ENCODE measurements at regions not wholly inside any gene's neighbourhood (a gene's known extent, or its start where the extent isn't known, plus 50 kb on each side); places are given as distances from the start of the nearest gene placed in this dataset.

DNA sequence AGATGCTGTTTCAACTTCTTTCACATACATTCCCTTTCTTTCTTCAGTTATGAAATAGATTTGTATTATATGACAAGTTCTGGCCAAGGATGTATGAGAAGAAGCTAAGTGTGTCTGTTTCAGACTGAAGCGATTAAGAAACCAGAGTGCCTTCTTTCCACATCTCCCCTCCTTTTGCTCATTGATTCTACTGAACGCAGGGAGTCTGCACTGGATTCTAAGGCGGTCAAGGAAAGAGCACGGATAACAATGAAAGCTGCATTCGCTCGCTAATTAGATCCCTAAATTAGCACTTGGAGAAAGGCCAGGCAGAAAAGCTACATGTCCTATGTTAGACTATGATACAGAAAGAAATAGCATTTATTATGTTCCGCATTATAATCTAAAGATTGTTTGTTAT lies 267.7 kb downstream of the HAO1 start:
- Histone ChIP-seq H3K27me3 (ENCODE audit: control insufficient read depth, insufficient read depth, low read length) (no peaks in the 10 kb centered on the region), H3K4me3 (ENCODE audit: low read length) (no peak overlapping the region), H3K9me3 (ENCODE audit: control insufficient read depth, insufficient read depth, low read length) (no peaks in the 10 kb centered on the region), H3K27ac (ENCODE audit: low read length) (no peak overlapping the region), H3K36me3 (ENCODE audit: control insufficient read depth, insufficient read depth, low read length) (no peaks in the 10 kb centered on the region), H3K4me1 (ENCODE audit: control insufficient read depth, insufficient read depth, low read length) (no peaks in the 10 kb centered on the region)
- Mint-ChIP-seq H3K27me3 (ENCODE audit: low read depth in 2 of 2) (no peaks in the 10 kb centered on the region), H3K9me3 (peaks cover 5 to 7% of the 10 kb centered on the region in 2 donors), H3K36me3 (no peaks in the 10 kb centered on the region), H3K4me3 (no peak overlapping the region), H3K4me1 (no peaks in the 10 kb centered on the region), H3K27ac (no peak overlapping the region)
- no peak for DNase-seq
- intact Hi-C loops (cut with micrococcal nuclease) = no loop called here
- ATAC-seq = no peak
- 76% methylated on average over 6 of the region's 7 CpGs for WGBS (ENCODE audit: insufficient coverage)
- TF ChIP-seq, protein P1, sequence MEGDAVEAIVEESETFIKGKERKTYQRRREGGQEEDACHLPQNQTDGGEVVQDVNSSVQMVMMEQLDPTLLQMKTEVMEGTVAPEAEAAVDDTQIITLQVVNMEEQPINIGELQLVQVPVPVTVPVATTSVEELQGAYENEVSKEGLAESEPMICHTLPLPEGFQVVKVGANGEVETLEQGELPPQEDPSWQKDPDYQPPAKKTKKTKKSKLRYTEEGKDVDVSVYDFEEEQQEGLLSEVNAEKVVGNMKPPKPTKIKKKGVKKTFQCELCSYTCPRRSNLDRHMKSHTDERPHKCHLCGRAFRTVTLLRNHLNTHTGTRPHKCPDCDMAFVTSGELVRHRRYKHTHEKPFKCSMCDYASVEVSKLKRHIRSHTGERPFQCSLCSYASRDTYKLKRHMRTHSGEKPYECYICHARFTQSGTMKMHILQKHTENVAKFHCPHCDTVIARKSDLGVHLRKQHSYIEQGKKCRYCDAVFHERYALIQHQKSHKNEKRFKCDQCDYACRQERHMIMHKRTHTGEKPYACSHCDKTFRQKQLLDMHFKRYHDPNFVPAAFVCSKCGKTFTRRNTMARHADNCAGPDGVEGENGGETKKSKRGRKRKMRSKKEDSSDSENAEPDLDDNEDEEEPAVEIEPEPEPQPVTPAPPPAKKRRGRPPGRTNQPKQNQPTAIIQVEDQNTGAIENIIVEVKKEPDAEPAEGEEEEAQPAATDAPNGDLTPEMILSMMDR (IDR thresholded peaks at IDR 0.05) = no peak

DNA sequence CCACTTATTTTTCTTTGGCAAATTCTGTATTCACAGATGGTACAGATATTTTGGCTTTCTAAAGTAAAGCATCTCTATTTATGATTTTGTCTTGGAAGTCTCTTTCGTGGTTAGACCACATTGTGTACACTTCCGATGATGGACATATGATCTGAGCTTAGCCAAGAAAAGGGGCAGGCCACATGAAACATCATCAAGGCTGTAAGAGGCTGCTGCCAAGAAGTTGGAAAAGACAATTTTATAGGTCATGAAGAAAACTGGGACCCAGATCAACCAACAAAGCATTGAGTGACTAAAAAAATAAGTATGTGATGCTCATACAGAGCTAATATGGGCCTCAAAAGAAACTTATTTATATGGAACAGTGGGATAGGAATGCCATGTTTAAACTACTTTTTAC lies 266.4 kb downstream of the HAO1 start:
- no peaks in the 10 kb centered on the region for H3K4me1 Mint-ChIP-seq
- Histone ChIP-seq H3K27me3 (ENCODE audit: control insufficient read depth, insufficient read depth, low read length) (no peaks in the 10 kb centered on the region), H3K4me3 (ENCODE audit: low read length) (no peak overlapping the region), H3K9me3 (ENCODE audit: control insufficient read depth, insufficient read depth, low read length) (no peaks in the 10 kb centered on the region), H3K27ac (ENCODE audit: low read length) (no peak overlapping the region), H3K36me3 (ENCODE audit: control insufficient read depth, insufficient read depth, low read length) (no peaks in the 10 kb centered on the region), H3K4me1 (ENCODE audit: control insufficient read depth, insufficient read depth, low read length) (no peaks in the 10 kb centered on the region)
- no peak overlapping the region for H3K27ac Mint-ChIP-seq
- H3K27me3 Mint-ChIP-seq (ENCODE audit: low read depth in 2 of 2) = no peaks in the 10 kb centered on the region
- ATAC-seq (no peak), DNase-seq (no peak)
- no peaks in the 10 kb centered on the region for H3K36me3 Mint-ChIP-seq
- WGBS (ENCODE audit: insufficient coverage) = 76% methylated on average over 2 of the region's 2 CpGs
- H3K4me3 Mint-ChIP-seq = no peak overlapping the region
- peaks cover 5 to 7% of the 10 kb centered on the region in 2 donors for H3K9me3 Mint-ChIP-seq
- intact Hi-C loops (cut with micrococcal nuclease) = no loop called here
- TF ChIP-seq, protein P1 (IDR thresholded peaks at IDR 0.05) = no peak

DNA sequence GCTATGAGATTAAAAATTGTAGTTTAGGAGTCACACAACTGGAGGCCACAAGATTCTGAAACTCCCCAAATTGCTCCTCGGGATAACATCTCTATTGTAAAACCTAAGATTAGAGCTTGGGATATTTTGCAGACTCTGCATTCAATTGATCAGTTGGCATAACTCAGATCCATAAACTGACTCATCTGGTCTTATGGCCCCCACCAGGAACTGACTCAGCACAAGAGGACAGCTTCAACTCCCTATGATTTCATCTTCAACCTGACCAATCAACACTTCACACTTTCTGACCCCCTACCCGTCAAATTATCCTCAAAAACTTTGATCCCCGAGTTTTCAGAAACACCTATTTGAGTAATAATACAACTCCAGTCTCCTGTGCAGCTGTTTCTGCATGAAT lies 257.3 kb downstream of the HAO1 start:
- DNase-seq = no peak
- WGBS (ENCODE audit: insufficient coverage) = 80% methylated on average over 3 of the region's 3 CpGs
- no peaks in the 10 kb centered on the region for H3K36me3 ChIP-seq (ENCODE audit: control insufficient read depth, insufficient read depth, low read length)
- TF ChIP-seq, protein P1 (IDR thresholded peaks at IDR 0.05) = no peak
- ATAC-seq = no peak
- no peaks in the 10 kb centered on the region for H3K27me3 Mint-ChIP-seq (ENCODE audit: low read depth in 2 of 2)
- no peaks in the 10 kb centered on the region for H3K27me3 ChIP-seq (ENCODE audit: control insufficient read depth, insufficient read depth, low read length)
- no peak overlapping the region for H3K4me3 Mint-ChIP-seq
- H3K36me3 Mint-ChIP-seq = no peaks in the 10 kb centered on the region
- no peak overlapping the region for H3K4me3 ChIP-seq (ENCODE audit: low read length)
- H3K9me3 Mint-ChIP-seq = peaks cover 0 to 3% of the 10 kb centered on the region in 2 donors
- intact Hi-C loops (cut with micrococcal nuclease) = no loop called here
- no peak overlapping the region for H3K27ac ChIP-seq (ENCODE audit: low read length)
- H3K9me3 ChIP-seq (ENCODE audit: control insufficient read depth, insufficient read depth, low read length) = no peaks in the 10 kb centered on the region
- H3K27ac Mint-ChIP-seq = no peak overlapping the region
- no peaks in the 10 kb centered on the region for H3K4me1 Mint-ChIP-seq
- no peaks in the 10 kb centered on the region for H3K4me1 ChIP-seq (ENCODE audit: control insufficient read depth, insufficient read depth, low read length)

DNA sequence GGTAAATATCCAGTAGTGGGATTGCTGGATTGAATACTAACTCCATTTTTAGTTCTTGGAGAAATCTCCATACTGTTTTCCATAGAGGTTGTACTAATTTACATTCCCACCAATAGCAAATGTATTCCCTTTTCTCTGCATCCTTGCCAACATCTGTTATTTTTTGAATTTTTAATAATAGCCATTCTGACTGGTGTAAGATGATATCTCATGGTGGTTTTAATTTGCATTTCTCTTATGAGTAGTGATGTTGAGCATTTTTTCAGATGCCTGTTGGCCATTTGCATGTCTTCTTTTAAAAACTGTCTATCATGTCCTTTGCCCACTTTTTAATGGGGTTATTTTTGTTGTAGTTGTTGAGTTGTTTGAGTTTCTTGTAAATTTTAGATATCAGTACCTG lies 253.2 kb downstream of the HAO1 start:
- peaks cover 2% of the 10 kb centered on the region in 2 donors for H3K9me3 Mint-ChIP-seq
- no peak for DNase-seq
- no peaks in the 10 kb centered on the region for H3K27me3 ChIP-seq (ENCODE audit: control insufficient read depth, insufficient read depth, low read length)
- no peaks in the 10 kb centered on the region for H3K9me3 ChIP-seq (ENCODE audit: control insufficient read depth, insufficient read depth, low read length)
- no peaks in the 10 kb centered on the region for H3K36me3 Mint-ChIP-seq
- H3K4me3 Mint-ChIP-seq = no peak overlapping the region
- H3K27me3 Mint-ChIP-seq (ENCODE audit: low read depth in 2 of 2) = no peaks in the 10 kb centered on the region
- H3K36me3 ChIP-seq (ENCODE audit: control insufficient read depth, insufficient read depth, low read length) = no peaks in the 10 kb centered on the region
- H3K27ac Mint-ChIP-seq = no peak overlapping the region
- H3K4me1 ChIP-seq (ENCODE audit: control insufficient read depth, insufficient read depth, low read length) = no peaks in the 10 kb centered on the region
- no peak overlapping the region for H3K4me3 ChIP-seq (ENCODE audit: low read length)
- no peak for ATAC-seq
- H3K27ac ChIP-seq (ENCODE audit: low read length) = no peak overlapping the region
- no peaks in the 10 kb centered on the region for H3K4me1 Mint-ChIP-seq
- TF ChIP-seq, protein P1 (IDR thresholded peaks at IDR 0.05) = no peak
- intact Hi-C loops (cut with micrococcal nuclease) = no loop called here

All from natural killer cell (primary cell).